Ecto neural progenitor cell (in vitro differentiated cells): ENCODE measurements at regions not wholly inside any gene's neighbourhood (a gene's known extent, or its start where the extent isn't known, plus 50 kb on each side); places are given as distances from the start of the nearest gene placed in this dataset.
"Not testable (repeated sequence)": the region's sequence is repeated elsewhere in the genome, so short reads cannot be mapped to it uniquely, and the experiment has no call there.

Source experiments
- DNase-seq: peaks from one replicate; pipeline ENCODE4 v3.0.0-alpha.2; 2018; ENCODE audit warnings: low spot score

DNA sequence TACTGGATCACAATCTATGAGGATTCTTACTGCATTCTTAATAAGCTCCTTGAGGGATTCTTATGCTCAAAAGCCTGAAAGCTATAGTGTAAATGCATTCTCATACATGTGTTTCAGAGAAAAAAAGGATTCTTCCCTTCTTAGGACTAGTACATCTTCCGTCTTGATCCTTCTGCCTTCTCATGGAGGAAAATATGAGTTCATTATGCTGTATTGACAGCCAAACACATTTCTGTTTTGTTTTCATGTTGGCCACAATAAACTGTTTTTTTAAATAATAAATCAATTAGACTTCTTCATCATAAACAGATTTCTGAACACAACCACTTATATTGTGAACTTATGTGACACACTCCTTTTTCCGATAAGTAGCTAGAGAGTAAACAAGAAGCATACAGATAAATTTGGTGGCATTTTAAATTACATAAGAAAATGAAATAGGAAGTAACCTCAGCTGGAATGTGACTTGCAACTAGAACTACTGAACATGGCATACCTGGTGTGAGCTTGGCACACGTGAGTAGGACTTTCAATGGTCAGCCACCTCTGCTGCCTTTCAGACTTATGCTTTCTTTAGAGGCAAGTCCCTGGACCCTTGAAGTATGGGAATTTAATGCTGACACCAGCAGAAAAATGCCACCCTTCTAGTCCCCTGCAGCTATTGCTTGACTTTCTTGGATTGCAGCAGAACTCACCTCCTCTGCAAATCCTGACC, 350.4 kb downstream of the BCKDHB start:
- no peak for DNase-seq

DNA sequence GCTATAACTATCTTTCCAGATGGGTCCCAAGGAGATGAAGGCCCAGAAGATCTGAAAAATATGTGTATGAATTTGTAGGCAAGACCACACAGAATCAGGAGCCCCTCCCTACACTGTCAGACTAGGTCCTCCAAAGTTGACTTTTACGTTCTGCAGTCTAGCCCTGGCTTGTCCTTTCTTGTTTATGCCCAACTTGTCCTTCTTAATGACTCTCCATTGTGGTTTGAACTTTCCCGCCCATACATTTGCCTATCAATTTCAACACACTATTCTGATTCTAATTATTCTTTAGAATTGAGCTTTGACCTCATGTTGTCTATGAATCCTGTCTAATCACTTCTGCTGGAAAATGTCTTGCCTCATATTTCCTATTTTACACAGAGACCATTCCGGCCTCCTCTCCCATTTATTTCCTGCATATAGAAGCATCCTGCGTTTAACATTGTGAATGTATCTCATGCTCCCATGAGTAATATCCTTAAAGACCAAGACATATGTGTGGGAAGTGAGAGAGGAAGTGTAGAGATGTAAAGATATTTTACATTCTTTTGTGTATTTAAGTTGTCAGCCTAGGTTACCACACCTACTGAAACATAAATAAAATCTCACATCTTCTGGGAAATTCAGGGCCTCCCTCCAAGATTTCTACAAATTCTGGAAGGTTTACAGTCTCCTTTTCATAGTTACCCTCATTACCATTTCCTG, 348.3 kb downstream of the BCKDHB start:
- no peak for DNase-seq

DNA sequence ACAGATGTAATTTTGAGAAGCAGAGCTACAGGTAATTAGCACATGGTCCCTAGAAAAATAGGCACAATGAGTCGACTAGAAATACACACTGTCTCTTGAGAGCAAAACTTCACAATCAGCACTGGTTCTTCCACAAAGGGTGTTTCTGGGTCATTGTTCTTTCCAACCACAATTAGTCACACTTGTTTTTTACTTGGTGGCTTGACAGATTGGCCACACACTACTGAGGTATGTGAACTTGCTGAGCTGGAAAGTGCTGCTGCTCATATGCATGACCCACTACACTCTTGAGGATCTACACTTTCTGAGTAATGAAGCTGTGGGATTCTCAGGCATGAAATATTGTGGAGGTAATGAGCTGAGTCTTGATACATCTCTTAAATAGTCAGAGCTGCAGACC, 347.7 kb downstream of the BCKDHB start:
- no peak for DNase-seq

DNA sequence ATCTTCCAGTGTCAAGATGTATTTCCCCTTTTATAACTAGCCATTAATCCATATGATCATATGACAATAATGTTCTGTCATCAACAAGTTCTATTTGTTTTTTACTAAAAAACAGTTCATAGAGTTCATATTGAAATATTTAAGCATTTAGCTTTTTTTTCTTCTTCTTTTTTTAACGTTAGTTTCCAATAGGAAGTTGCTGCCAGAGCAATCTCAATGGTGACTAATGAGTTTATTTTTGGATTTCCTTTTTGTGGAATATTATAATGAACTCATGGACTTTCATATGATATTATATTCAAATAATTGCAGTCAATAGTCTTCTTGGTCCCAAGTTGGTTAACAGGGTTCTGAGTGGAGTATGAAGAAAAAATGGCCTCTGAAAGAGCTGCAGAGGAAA, 343.3 kb downstream of the BCKDHB start:
- no peak for DNase-seq

DNA sequence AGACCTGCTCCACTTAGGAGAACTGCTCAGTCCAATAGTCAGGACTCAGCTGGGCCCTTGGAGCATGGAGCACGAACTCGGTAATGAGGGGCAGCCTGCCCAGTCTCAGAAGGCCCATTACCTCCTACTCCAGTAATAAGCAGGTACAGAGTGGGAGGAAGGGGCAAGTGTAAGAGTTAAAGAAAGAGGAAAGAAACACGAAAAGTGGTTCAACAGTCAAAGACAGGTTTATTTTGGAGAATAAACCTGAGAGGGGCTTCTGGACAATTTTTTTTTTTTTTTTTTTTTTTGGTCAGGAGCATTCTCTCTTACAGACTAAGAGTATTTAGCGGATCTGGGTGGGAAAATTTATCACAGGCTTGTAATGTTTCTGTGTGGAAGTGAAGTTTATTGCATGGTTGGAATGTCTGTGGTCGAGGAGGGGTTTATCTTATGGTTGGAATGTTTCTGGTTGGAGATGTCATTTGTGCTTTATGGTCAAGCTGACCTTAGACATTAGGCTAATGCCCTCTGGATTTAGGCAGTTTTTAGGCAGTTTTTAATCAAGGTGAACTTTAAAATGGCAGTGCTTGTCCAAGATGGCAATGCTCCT, 340.1 kb downstream of the BCKDHB start:
- DNase-seq = no peak

DNA sequence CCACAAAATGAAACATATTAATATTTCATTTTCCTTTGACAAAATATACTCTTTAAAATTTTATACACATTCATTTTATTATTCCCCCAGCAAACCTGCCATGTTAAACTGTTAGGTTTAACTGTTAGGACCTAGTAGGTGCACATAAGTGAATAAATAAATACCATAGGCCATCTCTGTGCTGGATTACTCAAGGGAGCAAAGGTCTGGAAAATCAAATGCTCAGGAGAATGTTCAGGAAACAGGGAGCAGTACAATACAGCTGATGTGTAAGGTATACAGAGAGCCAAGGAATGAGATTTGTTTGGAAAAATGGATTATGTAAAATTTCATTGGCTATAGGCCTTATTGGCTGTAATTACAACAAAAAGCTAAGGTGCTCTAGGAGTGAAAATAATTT, 339.3 kb downstream of the BCKDHB start:
- DNase-seq = no peak

DNA sequence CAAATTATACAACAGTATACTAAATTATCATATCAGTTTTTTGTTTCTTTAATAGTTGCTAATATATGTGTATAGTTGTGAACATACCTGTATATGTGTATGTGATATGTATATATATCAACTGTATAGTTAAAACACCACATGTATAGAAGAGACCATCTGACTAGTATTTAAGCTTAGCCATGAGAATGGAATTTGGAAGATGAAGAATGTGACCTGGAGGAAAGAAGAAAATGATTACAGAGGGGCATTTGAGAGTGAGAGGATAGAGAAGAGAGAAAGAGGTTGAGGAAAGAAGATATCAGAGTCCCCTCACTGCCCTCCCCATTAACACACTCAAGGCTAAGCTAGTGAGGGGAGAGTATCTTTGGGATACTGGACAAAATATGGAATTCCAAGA, 335.9 kb downstream of the BCKDHB start:
- no peak for DNase-seq

DNA sequence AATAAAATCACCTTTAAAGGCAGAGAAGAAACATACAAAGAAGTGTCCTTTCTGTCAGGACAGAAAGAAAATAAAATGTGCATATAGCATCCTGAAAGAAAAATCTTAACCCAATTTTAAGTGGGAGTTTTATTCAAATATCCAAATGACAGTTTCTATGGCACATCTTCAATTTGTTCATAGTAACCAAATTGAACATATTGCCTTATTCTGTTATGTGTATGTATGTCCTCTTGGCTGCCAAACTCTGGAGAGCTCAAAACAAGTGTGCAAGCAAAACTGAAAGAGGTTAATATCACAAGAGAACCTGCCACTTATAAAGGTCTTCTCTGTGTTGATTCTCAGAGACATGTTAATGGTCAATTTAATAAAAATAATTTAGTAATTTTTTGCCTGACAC, 334.7 kb downstream of the BCKDHB start:
- DNase-seq = no peak

DNA sequence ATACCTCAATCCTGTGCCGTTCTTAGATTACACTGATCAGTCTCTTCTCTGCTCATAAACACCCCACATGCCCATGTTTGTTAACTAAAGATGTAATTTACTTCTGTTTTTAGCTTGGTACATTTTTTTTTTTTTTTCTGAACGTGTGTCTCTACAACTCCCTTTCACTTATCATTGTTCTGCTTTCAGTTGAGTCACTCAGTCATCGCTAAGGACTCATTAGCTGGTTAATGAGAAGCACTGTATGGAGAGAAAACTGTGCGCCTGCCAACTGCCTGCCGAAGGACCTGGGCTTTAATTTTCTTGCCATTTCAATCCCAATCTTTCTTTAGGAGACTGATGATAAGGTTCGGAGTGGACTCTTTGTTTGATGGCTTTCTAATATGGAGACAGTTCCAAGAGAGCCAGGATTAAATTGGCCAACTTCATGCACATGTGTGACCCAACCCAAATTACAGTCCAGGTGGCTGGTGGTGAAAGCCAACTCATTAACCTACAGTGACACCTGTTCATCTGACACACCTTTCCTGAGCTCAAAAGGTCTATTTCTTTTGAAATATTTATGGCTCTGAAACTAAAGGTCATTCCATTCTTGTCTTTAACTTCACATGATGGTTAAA, 334.1 kb downstream of the BCKDHB start:
- DNase-seq = no peak

DNA sequence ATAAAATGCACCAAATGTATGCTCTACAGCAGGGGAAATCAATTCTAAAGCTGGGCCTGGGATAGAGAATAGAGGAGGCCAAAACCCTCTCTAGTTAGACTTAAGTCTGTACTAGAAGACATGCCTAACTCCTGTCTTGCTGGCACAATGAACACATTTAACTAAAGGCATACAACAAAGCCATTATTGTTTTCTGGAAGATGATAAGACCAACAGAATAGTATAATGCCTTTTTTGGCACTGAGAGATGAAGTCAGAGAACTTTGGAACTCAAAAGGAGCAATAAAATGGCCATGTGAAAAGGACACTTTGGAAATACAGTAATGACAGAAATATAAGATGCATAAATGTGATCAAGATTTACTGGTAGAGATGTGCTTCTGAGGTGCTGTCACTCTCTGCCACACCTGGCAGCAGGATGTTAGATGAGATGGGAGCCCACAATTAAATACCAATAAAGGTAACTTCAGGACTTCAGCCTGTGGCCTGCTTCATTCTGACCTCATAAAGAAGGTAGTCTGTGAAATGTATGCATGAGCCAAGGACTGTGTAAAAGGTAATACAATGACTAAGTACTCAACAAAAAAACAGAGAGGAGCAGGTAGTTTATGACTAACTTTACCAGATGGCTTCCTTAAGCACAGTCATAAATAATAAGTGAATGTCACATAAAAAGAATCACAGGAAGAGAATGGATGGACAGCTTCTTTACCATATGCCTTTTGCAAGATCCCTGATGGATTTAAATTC, 333.4 kb downstream of the BCKDHB start:
- no peak for DNase-seq

DNA sequence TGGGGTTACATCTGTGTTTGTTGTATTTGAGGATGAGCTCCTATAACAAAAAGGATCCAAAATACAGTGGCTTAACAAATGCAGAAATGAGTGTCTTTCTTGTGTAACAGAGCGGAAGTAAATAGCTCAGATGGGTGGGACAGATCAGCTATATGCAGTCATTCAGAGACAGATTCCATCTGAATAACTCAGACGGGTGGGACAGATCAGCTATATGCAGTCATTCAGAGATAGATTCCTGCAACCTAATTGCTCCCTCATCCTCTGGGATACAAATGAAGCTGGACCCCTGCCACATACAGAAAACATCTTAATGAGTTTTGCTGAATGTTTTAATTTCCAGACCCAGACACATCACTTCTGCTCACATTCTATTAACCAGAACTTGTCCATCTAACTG, 332.3 kb downstream of the BCKDHB start:
- no peak for DNase-seq

DNA sequence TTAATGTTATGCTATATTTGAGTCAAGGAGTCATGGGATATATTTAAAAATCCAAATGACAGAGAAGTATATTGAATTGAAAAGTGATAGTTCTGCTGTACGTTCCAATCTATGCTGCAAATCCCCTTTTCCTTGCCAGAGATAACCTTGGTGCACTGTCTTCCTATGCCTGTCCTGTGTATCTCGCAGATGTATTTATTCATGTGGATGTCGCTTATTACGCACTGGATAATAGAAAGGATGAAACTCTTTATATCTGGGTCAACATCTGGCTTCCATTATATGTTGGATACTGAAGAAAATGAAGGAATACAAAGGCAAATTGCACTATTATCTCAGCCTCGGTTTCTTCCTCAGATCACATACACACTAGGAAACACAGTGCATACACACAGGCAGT, 331.3 kb downstream of the BCKDHB start:
- DNase-seq = no peak

DNA sequence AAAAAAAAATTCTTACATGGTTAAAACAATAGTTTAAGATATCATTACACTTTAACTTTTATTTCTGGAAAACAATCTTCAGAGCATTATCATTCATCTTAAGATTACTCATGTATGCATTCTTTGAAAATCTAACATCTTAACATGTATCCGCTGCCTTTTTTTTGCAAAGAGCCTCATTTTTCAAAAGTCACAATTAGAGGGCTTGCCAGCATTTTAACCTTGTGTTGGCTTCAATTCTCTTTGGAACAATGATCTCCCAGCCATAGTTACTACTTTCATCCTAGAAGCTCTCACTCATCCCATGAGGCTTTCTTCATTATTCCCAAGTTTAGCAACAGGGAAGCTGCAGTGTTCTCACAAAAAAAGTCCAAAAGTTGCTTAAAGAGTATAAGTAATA, 330.8 kb downstream of the BCKDHB start:
- DNase-seq = no peak

DNA sequence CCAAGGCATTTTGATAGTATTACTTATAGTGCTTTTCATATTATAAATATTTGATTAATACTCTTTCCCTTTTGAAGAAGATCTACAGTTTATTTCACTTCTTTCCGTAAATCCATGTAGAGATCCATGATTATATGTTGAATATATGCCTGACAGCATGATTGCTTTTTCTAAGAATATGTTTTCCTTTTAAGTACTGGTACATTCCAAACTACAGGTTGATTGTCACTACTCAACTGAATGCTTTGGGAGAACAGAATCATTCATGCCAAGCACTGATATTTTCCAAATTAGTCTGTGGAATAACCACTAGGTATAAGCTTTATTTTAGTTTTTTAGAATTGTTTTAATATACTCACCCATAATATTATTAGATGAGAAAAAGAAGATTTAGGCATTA, 330.2 kb downstream of the BCKDHB start:
- no peak for DNase-seq

DNA sequence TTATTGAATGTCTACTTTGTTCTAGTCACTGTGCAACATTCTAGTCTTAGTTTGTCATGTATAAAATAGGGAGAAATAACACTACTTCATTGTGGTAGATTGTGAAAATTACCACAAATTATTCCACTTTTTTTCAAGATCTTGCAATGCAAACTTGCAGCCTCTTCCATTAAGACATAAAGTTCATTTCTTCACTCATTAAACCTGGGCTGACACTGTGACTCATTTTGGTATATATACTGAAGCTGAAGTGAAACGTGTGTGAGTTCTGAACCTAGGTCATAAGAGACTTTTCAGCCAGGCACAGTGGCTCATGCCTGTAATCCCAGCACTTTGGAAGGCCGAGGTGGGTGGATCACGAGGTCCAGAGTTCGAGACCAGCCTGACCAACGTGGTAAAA, 329.0 kb downstream of the BCKDHB start:
- no peak for DNase-seq

DNA sequence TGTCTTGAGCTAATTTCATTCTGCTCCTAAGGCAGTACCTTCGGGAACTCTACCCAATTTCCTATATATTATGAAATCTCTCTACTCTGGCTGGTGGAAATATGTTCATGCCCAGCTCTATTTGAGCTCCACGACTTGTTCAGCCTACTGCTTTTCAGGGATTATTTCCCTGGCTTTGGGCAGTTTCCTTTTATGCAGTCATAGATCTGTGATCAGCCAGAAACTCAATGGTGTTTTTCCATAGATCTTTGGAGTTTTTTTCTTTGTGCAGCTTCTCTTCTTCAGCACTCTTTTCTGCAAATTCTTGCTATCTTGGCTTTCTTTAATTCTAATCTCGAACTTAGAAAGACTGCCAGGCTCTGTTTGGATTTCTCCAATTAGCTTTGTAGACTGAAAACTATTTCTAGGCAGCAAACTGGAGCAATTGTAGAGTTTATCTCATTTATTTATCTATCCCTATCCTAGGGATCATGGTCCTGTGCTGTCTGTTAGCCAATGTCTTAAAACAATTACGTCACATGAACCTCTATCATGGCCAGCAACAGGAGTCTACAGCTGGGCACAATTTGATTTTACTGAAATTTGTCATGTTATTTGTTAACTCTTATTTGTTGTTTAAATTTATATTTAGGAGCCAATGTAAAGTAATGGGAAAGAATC, 328.4 kb downstream of the BCKDHB start:
- no peak for DNase-seq

DNA sequence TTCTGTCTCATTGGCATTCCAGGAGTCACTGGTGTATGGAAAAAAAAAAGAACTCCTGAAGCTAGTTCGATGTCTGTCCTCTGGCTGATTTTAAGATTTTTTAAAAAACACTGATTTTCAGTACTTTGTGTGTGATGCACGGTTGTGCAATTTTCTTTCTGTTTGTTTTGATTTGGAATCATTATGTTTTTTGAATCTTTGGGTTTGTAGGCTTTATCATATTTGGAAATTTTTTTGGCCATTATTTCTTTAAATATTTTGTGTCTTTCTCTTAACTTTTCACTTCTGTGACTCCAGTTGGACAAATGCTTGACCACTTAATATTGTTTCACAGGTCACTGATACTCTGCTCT, 327.2 kb downstream of the BCKDHB start:
- DNase-seq = no peak

DNA sequence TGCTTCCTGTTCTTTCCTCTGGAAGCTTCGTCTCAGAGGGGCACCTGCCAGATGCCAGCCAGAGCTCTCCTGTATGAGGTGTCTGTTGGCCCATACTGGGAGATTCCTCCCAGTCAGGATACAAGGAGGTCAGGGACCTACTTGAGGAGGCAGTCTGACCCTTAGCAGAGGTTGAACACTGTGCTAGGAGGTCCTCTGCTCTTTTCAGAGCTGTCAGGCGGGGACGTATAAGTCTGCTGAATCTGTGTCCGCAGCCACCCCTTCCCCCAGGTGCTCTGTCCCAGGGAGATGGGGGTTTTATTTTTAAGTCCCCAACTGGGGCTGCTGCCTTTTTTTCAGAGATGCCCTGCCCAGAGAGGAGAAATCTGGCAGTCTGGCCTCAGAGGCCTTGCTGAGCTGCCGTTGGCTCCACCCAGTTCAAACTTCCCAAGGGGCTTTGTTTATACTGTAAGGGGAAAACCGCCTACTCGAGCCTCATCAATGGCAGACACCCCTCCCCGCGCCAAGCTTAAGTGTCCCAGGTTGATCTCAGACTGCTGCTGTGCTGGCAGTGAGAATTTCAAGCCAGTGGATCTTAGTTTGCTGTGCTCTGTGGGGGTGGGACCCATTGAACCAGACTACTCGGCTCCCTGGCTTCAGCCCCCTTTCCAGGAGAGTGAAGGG, 326.7 kb downstream of the BCKDHB start:
- peak; percentile 59 for DNase-seq

DNA sequence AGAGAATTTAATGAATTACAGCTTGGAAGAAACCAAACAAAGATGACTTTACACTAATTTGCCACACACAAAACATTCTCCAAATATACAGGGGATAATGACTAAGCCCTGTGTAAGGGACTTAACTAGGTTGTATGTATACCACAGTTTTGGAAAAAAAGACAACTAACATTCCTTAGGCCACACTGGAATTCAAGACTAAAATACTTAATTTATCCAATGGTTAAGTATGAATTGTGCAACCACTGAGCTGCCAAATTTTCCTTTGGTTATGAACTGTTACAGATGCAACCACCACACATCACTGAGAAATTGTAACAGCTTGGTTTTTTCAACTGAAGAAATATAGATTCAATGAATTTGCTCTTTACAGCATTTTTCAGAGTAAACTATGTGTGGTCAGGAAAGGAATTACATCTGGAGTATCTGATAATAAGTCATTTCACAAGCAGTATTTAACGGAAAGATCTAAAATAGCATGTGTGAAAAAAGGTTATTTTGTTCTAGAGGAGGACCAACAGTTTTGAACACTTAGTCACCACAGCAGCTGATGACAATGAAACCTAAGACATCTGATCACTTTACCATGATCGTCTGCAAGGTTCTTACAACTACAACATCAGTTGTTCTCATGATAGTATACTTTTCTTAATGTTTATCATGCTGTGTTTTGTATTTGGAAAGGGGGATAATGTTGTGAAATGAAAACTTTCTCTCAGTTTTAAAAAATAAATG, 318.8 kb downstream of the BCKDHB start:
- no peak for DNase-seq

DNA sequence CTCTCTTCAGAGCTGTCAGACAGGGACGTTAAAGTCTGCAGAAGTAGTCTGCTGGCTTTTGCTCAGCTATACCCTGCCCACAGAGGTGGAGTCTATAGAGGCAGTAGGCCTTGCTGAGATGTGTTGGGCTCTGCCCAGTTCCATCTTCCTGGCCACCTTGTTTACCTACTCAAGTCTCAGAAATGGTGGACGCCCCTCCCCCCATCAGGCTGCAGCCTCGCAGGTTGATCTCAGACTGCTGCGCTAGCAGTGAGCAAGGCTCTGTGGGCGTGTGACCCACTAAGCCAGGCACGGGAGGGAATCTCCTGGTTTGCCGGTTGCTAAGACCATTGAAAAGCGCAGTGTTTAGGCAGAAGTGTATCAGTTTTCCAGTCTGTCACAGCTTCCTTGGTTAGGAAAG, 305.0 kb downstream of the BCKDHB start:
- DNase-seq = no peak

DNA sequence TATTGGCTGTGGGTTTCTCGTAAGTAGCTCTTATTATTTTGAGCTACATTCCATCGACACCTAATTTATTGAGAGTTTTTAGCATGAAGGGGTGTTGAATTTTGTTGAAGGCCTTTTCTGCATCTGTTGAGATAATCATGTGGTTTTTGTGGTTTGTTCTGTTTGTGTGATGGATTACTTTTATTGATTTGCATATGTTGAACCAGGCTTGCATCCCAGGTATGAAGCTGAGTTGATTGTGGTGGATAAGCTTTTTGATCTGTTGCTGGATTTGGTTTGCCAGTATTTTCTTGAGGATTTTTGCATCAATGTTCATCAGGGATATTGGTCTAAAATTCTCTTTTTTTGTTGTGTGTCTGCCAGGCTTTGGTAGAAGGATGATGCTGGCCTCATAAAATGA, 301.5 kb downstream of the BCKDHB start:
- not testable (repeated sequence) for DNase-seq
